IMR-90 (cell line): ENCODE measurements at regions not wholly inside any gene's neighbourhood (a gene's known extent, or its start where the extent isn't known, plus 50 kb on each side); places are given as distances from the start of the nearest gene placed in this dataset.

ENCODE experiments used
- ATAC-seq: fragments of 200-7000 bp; cut with Tn5 transposase; 2 replicates; pipeline ENCODE4 v1.9.1; 2020; ENCODE audit warnings: low read depth, mild to moderate bottlenecking, moderate library complexity
- BruUV-seq: library from RNA; stranded (reverse); fragments of 400-500 nt; replicated peaks from 2 replicates; lab custom pipeline; 2021; lab: Mats Ljungman, UMichigan
- CTCF ChIA-PET: fragments of 300-600 bp; formaldehyde crosslinking; extraction: SDS; loops from one replicate; lab custom pipeline; 2021; ENCODE audit warnings: antibody characterized with exemption; lab: Yijun Ruan, JAX
- POLR2A ChIA-PET: fragments of 300-600 bp; sonication (Branson Sonifier 250); formaldehyde crosslinking; loops from one replicate; lab custom pipeline; 2022; ENCODE audit warnings: antibody characterized with exemption; ENCODE audit not compliant: unreplicated experiment; lab: Charles Lee
- DNase-seq: peaks from one replicate; pipeline ENCODE4 v3.0.0; 2013
- H2AFZ ChIP-seq: replicated peaks from 2 replicates; pipeline ENCODE3; 2013; ENCODE audit warnings: low read length, mild to moderate bottlenecking; ENCODE audit not compliant: poor library complexity
- H2AK5ac ChIP-seq: 2 replicates; pipeline ENCODE4 v1.6.1; 2013; ENCODE audit warnings: low read depth, low read length, inconsistent platforms
- H2AK9ac ChIP-seq: replicated peaks from 2 replicates; pipeline ENCODE3; 2013; ENCODE audit warnings: mild to moderate bottlenecking, low read depth, low read length, moderate library complexity; ENCODE audit not compliant: poor library complexity
- H2BK120ac ChIP-seq: 2 replicates; pipeline ENCODE4 v1.6.1; 2013; ENCODE audit warnings: low read depth, low read length, inconsistent platforms
- H2BK15ac ChIP-seq: 3 replicates; pipeline ENCODE4 v1.6.1; 2013; ENCODE audit warnings: low read depth, low read length, inconsistent platforms
- H2BK20ac ChIP-seq: 2 replicates; pipeline ENCODE4 v1.6.1; 2013; ENCODE audit warnings: low read depth, mild to moderate bottlenecking, inconsistent platforms, low read length, moderate library complexity
- H2BK5ac ChIP-seq: 2 replicates; pipeline ENCODE4 v1.6.1; 2013; ENCODE audit warnings: mild to moderate bottlenecking, low read depth, low read length, inconsistent platforms; ENCODE audit not compliant: poor library complexity, severe bottlenecking
- H3K14ac ChIP-seq: replicated peaks from 2 replicates; pipeline ENCODE4 v1.6.1; 2013; ENCODE audit warnings: low read depth, low read length, inconsistent platforms
- H3K18ac ChIP-seq: 2 replicates; pipeline ENCODE4 v1.6.1; 2013; ENCODE audit warnings: low read depth, low read length, control low read depth
- H3K23ac ChIP-seq: 2 replicates; pipeline ENCODE4 v1.6.1; 2013; ENCODE audit warnings: low read depth, low read length, inconsistent platforms
- H3K27ac ChIP-seq: 2 replicates; pipeline ENCODE4 v1.5.1; 2013; ENCODE audit warnings: mild to moderate bottlenecking, control low read depth, low read length; ENCODE audit not compliant: insufficient read depth
- H3K27me3 ChIP-seq: 2 replicates; pipeline ENCODE4 v1.6.1; 2013; ENCODE audit warnings: low read length; ENCODE audit not compliant: control insufficient read depth, insufficient read depth
- H3K36me3 ChIP-seq: 2 replicates; pipeline ENCODE4 v1.6.1; 2013; ENCODE audit warnings: low read length, mixed read lengths; ENCODE audit not compliant: control insufficient read depth, insufficient read depth
- H3K4ac ChIP-seq: 2 replicates; pipeline ENCODE4 v1.6.1; 2013; ENCODE audit warnings: low read depth, low read length, inconsistent platforms
- H3K4me1 ChIP-seq: 2 replicates; pipeline ENCODE4 v1.6.1; 2013; ENCODE audit warnings: low read length, mixed read lengths; ENCODE audit not compliant: control insufficient read depth, insufficient read depth
- H3K4me2 ChIP-seq: 2 replicates; pipeline ENCODE4 v1.6.1; 2013; ENCODE audit warnings: low read depth, mild to moderate bottlenecking, control low read depth, low read length, moderate library complexity
- H3K4me3 ChIP-seq: 2 replicates; pipeline ENCODE4 v1.5.1; 2013; ENCODE audit warnings: low read depth, mild to moderate bottlenecking, control low read depth, low read length, moderate library complexity; ENCODE audit not compliant: insufficient read depth
- H3K56ac ChIP-seq: 2 replicates; pipeline ENCODE4 v1.6.1; 2013; ENCODE audit warnings: low read length, inconsistent platforms; ENCODE audit not compliant: insufficient read depth; ENCODE audit errors: extremely low read depth
- H3K79me1 ChIP-seq, 2 experiments: 2 replicates each; pipeline ENCODE4 v1.6.1; 2013; ENCODE audit warnings: low read length in 2 of 2, inconsistent platforms in 1 of 2, low read depth in 1 of 2
- H3K9ac ChIP-seq: 2 replicates; pipeline ENCODE4 v1.6.1; 2013; ENCODE audit warnings: low read depth, low read length, control low read depth
- H3K9me1 ChIP-seq: 2 replicates; pipeline ENCODE4 v1.6.1; 2013; ENCODE audit warnings: low read length, inconsistent platforms; ENCODE audit not compliant: insufficient read depth
- H3K9me3 ChIP-seq: 2 replicates; pipeline ENCODE4 v1.6.1; 2013; ENCODE audit warnings: low read length; ENCODE audit not compliant: control insufficient read depth, insufficient read depth
- H4K20me1 ChIP-seq: 2 replicates; pipeline ENCODE4 v1.6.1; 2013; ENCODE audit warnings: low read length, inconsistent platforms; ENCODE audit not compliant: insufficient read depth
- H4K5ac ChIP-seq: 2 replicates; pipeline ENCODE4 v1.6.1; 2013; ENCODE audit warnings: mild to moderate bottlenecking, low read depth, low read length, control low read depth
- H4K8ac ChIP-seq, 2 experiments: 2 replicates each; pipeline ENCODE4 v1.6.1; 2013; ENCODE audit warnings: low read depth in 2 of 2, low read length in 2 of 2, control low read depth in 1 of 2, inconsistent platforms in 1 of 2
- H4K91ac ChIP-seq: 2 replicates; pipeline ENCODE4 v1.6.1; 2013; ENCODE audit warnings: low read depth, low read length, inconsistent platforms; ENCODE audit not compliant: insufficient read depth
- BHLHE40 ChIP-seq: fragments of 150-350 bp; IDR thresholded peaks from 2 replicates; pipeline ENCODE4 v1.6.1; 2016; ENCODE audit warnings: mild to moderate bottlenecking, low read depth, low read length
- CHD1 ChIP-seq: IDR thresholded peaks from 2 replicates; pipeline ENCODE4 v1.6.1; 2012; ENCODE audit warnings: low read depth, low read length, improper control_type of control experiment
- MAFK ChIP-seq: IDR thresholded peaks from 2 replicates; pipeline ENCODE4 v1.6.1; 2012; ENCODE audit warnings: low read depth, low read length, improper control_type of control experiment
- MXI1 ChIP-seq: IDR thresholded peaks from 2 replicates; pipeline ENCODE4 v1.6.1; 2012; ENCODE audit warnings: low read depth, mild to moderate bottlenecking, low read length, moderate library complexity, borderline replicate concordance
- RAD21 ChIP-seq: IDR thresholded peaks from 2 replicates; pipeline ENCODE4 v1.6.1; 2012; ENCODE audit warnings: low read length, improper control_type of control experiment
- USF2 ChIP-seq: fragments of 150-350 bp; IDR thresholded peaks from 2 replicates; pipeline ENCODE4 v1.6.1; 2017; ENCODE audit warnings: mild to moderate bottlenecking, antibody characterized with exemption, low read length, low read depth
- WGBS, 2 experiments: methylation state at CpG; one replicate each; pipeline versions ENCODE4 v1.1.5 to v1.1.7; 2013; ENCODE audit warnings: missing lambda C conversion rate in 2 of 2; ENCODE audit not compliant: insufficient read length in 1 of 2; ENCODE audit errors: extremely low coverage in 2 of 2; 5-methylcytosine and 5-hydroxymethylcytosine counted together
- dilution Hi-C: fragments of 300-500 bp; cut with HindIII; formaldehyde crosslinking; loops from one replicate; pipeline ENCODE4 v1.14.3; 2018; ENCODE audit warnings: low sequenced_read_pairs; ENCODE audit not compliant: unreplicated experiment
- in situ Hi-C: fragments of 300-500 bp; cut with MboI; formaldehyde crosslinking; loops from 3 replicates; pipeline ENCODE4 v1.14.3; 2019; ENCODE audit warnings: low sequenced_read_pairs, inconsistent platforms, mixed read lengths
- intact Hi-C: fragments of 100-400 bp; cut with micrococcal nuclease; formaldehyde crosslinking; loops from 2 replicates; pipeline ENCODE4 v1.10.0; 2022

- Histone ChIP-seq H3K4me2 (no peak overlapping the region), H3K4ac (no peak overlapping the region), H2AK9ac (no peak overlapping the region), H3K36me3 (no peaks in the 10 kb centered on the region), H3K9ac (no peak overlapping the region), H4K5ac (no peak overlapping the region), H4K8ac (no peak overlapping the region), H2AK5ac (no peak overlapping the region), H3K4me3 (no peak overlapping the region), H3K56ac (no peak overlapping the region), H3K9me1 (no peaks in the 10 kb centered on the region), H3K4me1 (no peaks in the 10 kb centered on the region), H3K14ac (no peak overlapping the region), H2BK5ac (no peak overlapping the region), H4K20me1 (no peaks in the 10 kb centered on the region), H2BK20ac (no peak overlapping the region), H2BK120ac (no peak overlapping the region), H3K18ac (no peak overlapping the region), H4K91ac (no peak overlapping the region), H2AFZ (no peak overlapping the region), H3K23ac (no peak overlapping the region), H2BK15ac (no peak overlapping the region), H3K9me3 (no peaks in the 10 kb centered on the region), H3K79me1 (no peaks in the 10 kb centered on the region), H3K27ac (no peak overlapping the region), H3K27me3 (no peaks in the 10 kb centered on the region)
- no peak for TF ChIP-seq MAFK
- TF ChIP-seq CHD1 = no peak
- no peak for TF ChIP-seq MXI1
- TF ChIP-seq RAD21 = no peak
- TF ChIP-seq USF2 = no peak
- TF ChIP-seq BHLHE40 = no peak
- BruUV-seq = no TSS peak
- DNase-seq (no peak), ATAC-seq (no peak)
- in situ Hi-C loops (no loop called here), intact Hi-C loops (no loop called here), dilution Hi-C loops (no loop called here)
- WGBS, 2 experiments = no CpG with 5 or more reads among the region's 1 CpG
- CTCF ChIA-PET = no interaction called here
- POLR2A ChIA-PET = no interaction called here
These were observed 189.8 kb upstream of the ADAMTS5 start for GRCh38 chr21:27156666-27157065.
